H1 (cell line): ENCODE measurements at regions not wholly inside any gene's neighbourhood (a gene's known extent, or its start where the extent isn't known, plus 50 kb on each side); places are given as distances from the start of the nearest gene placed in this dataset.

ENCODE experiments used
- CTCF ChIA-PET: fragments of 300-600 bp; sonication (Branson Sonifier 250); formaldehyde crosslinking; loops from one replicate; lab custom pipeline; 2021; ENCODE audit not compliant: partially characterized antibody; lab: Charles Lee
- POLR2A ChIA-PET: fragments of 300-600 bp; sonication (Branson Sonifier 250); formaldehyde crosslinking; loops from one replicate; lab custom pipeline; 2021; ENCODE audit warnings: inconsistent platforms; ENCODE audit not compliant: partially characterized antibody; lab: Charles Lee
- DNase-seq, 2 experiments: peaks; one replicate each; pipeline versions ENCODE4 v3.0.0 to v3.0.0-alpha.2; 2010 to 2022; ENCODE audit warnings: low spot score in 2 of 2, low read depth in 1 of 2, mixed read lengths in 1 of 2
- FAIRE-seq: peaks from 2 replicates; lab custom pipeline; 2011; peaks lifted over from hg19 to GRCh38; lab: Jason Lieb, UNC
- H2AFZ ChIP-seq: 2 replicates; pipeline ENCODE4 v1.8.1; 2012; ENCODE audit warnings: low read length, inconsistent platforms
- H2AK5ac ChIP-seq: 2 replicates; pipeline ENCODE4 v1.6.1; 2013; ENCODE audit warnings: low read depth, low read length
- H2BK120ac ChIP-seq: replicated peaks from 2 replicates; pipeline ENCODE3; 2013; ENCODE audit warnings: low read depth, low read length, inconsistent platforms
- H2BK12ac ChIP-seq: 2 replicates; pipeline ENCODE4 v1.6.1; 2013; ENCODE audit warnings: low read depth, low read length
- H2BK15ac ChIP-seq: 2 replicates; pipeline ENCODE4 v1.6.1; 2013; ENCODE audit warnings: low read length
- H2BK20ac ChIP-seq: 2 replicates; pipeline ENCODE4 v1.6.1; 2013; ENCODE audit warnings: low read length
- H2BK5ac ChIP-seq: 2 replicates; pipeline ENCODE4 v1.6.1; 2013; ENCODE audit warnings: low read depth, low read length
- H3K14ac ChIP-seq: 2 replicates; pipeline ENCODE4 v1.6.1; 2013; ENCODE audit warnings: inconsistent platforms; ENCODE audit not compliant: insufficient read length
- H3K18ac ChIP-seq: 2 replicates; pipeline ENCODE4 v1.6.1; 2013; ENCODE audit warnings: low read length; ENCODE audit errors: extremely low read depth
- H3K23ac ChIP-seq: 2 replicates; pipeline ENCODE4 v1.6.1; 2013; ENCODE audit warnings: inconsistent platforms; ENCODE audit not compliant: insufficient read length
- H3K23me2 ChIP-seq: 2 replicates; pipeline ENCODE4 v1.6.1; 2013; ENCODE audit warnings: low read depth, low read length
- H3K27ac ChIP-seq: 2 replicates; pipeline ENCODE4 v1.6.1; 2011; ENCODE audit warnings: low read depth, low read length, inconsistent platforms
- H3K27me3 ChIP-seq, 4 experiments: replicated peaks in 1 of 4; 1 replicate in 1 of 4; 2 replicates in 3 of 4; pipeline versions ENCODE4 v1.6.1 to v1.8.1; 2011 to 2013; ENCODE audit warnings: low read length in 3 of 4, mild to moderate bottlenecking in 3 of 4, inconsistent platforms in 2 of 4, mixed read lengths in 2 of 4, moderate library complexity in 1 of 4; ENCODE audit not compliant: control insufficient read depth in 3 of 4, insufficient read depth in 3 of 4; ENCODE audit errors: extremely low read depth in 1 of 4
- H3K36me3 ChIP-seq, 4 experiments: 2 replicates each; pipeline versions ENCODE4 v1.6.1 to v1.8.1; 2011 to 2013; ENCODE audit warnings: mild to moderate bottlenecking in 4 of 4, low read length in 3 of 4, moderate library complexity in 2 of 4, control low read depth in 1 of 4, inconsistent platforms in 1 of 4; ENCODE audit not compliant: insufficient read depth in 4 of 4, control insufficient read depth in 2 of 4
- H3K4ac ChIP-seq: replicated peaks from 2 replicates; pipeline ENCODE3; 2013; ENCODE audit warnings: low read length, low read depth, mixed read lengths, inconsistent platforms; ENCODE audit not compliant: insufficient read length
- H3K4me1 ChIP-seq, 4 experiments: replicated peaks in 1 of 4; 1 replicate in 1 of 4; 2 replicates in 3 of 4; pipeline versions ENCODE4 v1.6.1 to v1.8.1; 2011 to 2013; ENCODE audit warnings: low read length in 3 of 4, inconsistent platforms in 2 of 4, mixed read lengths in 1 of 4; ENCODE audit not compliant: insufficient read depth in 4 of 4, control insufficient read depth in 3 of 4
- H3K4me2 ChIP-seq, 2 experiments: 2 replicates each; pipeline versions ENCODE4 v1.6.1 to v1.8.1; 2011 to 2013; ENCODE audit warnings: low read depth in 2 of 2, low read length in 2 of 2, control low read depth in 1 of 2, inconsistent platforms in 1 of 2, mild to moderate bottlenecking in 1 of 2; ENCODE audit not compliant: insufficient read depth in 1 of 2
- H3K4me3 ChIP-seq, 4 experiments: fragments of 200-600, 300-600 bp in 1 of 4; sonication (generic), shearing (Covaris generic), sonication (Bioruptor Twin) in 1 of 4; 2 replicates each; pipeline versions ENCODE4 v1.5.1 to v1.8.1; 2011 to 2016; ENCODE audit warnings: low read length in 4 of 4, low read depth in 3 of 4, control low read depth in 2 of 4, inconsistent platforms in 2 of 4, mild to moderate bottlenecking in 2 of 4, mixed read lengths in 1 of 4, moderate library complexity in 1 of 4; ENCODE audit not compliant: insufficient read depth in 2 of 4; ENCODE audit errors: extremely low read depth in 1 of 4
- H3K56ac ChIP-seq: replicated peaks from 2 replicates; pipeline ENCODE3; 2013; ENCODE audit warnings: low read depth, mild to moderate bottlenecking, mixed read lengths, low read length, inconsistent platforms; ENCODE audit not compliant: insufficient read length
- H3K79me1 ChIP-seq: 2 replicates; pipeline ENCODE4 v1.6.1; 2013; ENCODE audit warnings: low read depth, low read length, control low read depth
- H3K79me2 ChIP-seq, 2 experiments: 2 replicates each; pipeline versions ENCODE4 v1.6.1 to v1.8.1; 2012 to 2013; ENCODE audit warnings: low read length in 2 of 2, mild to moderate bottlenecking in 2 of 2, inconsistent platforms in 1 of 2; ENCODE audit not compliant: insufficient read depth in 2 of 2, control insufficient read depth in 1 of 2
- H3K9ac ChIP-seq, 4 experiments: replicated peaks in 1 of 4; 1 replicate in 1 of 4; 2 replicates in 3 of 4; pipeline versions ENCODE4 v1.6.1 to v1.8.1; 2011 to 2013; ENCODE audit warnings: low read depth in 3 of 4, low read length in 3 of 4, control low read depth in 2 of 4, mild to moderate bottlenecking in 2 of 4, moderate library complexity in 2 of 4, inconsistent platforms in 1 of 4; ENCODE audit errors: extremely low read depth in 1 of 4
- H3K9me3 ChIP-seq, 2 experiments: 2 replicates each; pipeline versions ENCODE4 v1.6.1 to v1.8.1; 2012 to 2013; ENCODE audit warnings: mild to moderate bottlenecking in 2 of 2, moderate library complexity in 2 of 2, control low read depth in 1 of 2, inconsistent platforms in 1 of 2, low read depth in 1 of 2, low read length in 1 of 2, mixed read lengths in 1 of 2; ENCODE audit not compliant: insufficient read depth in 2 of 2
- H4K20me1 ChIP-seq, 2 experiments: replicated peaks in 1 of 2; 2 replicates each; pipeline versions ENCODE3 to v1.8.1; 2011 to 2013; ENCODE audit warnings: inconsistent platforms in 2 of 2, low read length in 2 of 2, mild to moderate bottlenecking in 1 of 2; ENCODE audit not compliant: insufficient read depth in 2 of 2, control insufficient read depth in 1 of 2
- H4K5ac ChIP-seq: 2 replicates; pipeline ENCODE4 v1.6.1; 2013; ENCODE audit warnings: low read length, low read depth, mixed read lengths, inconsistent platforms; ENCODE audit not compliant: insufficient read length
- H4K8ac ChIP-seq: 2 replicates; pipeline ENCODE4 v1.8.0; 2013; ENCODE audit warnings: mild to moderate bottlenecking, moderate library complexity, low read length, inconsistent platforms; ENCODE audit not compliant: insufficient read depth; ENCODE audit errors: extremely low read depth
- H4K91ac ChIP-seq: replicated peaks from 2 replicates; pipeline ENCODE3; 2013; ENCODE audit warnings: low read length, mixed read lengths, inconsistent platforms; ENCODE audit not compliant: insufficient read length
- CBX5 ChIP-seq: fragments of 300-800, 300-1000 bp; sonication (generic); IDR thresholded peaks from 2 replicates; pipeline ENCODE4 v1.7.1; 2016; ENCODE audit warnings: antibody characterized with exemption, low read length, low read depth
- CBX8 ChIP-seq: fragments of 300-800, 300-1000 bp; sonication (generic); IDR thresholded peaks from 2 replicates; pipeline ENCODE4 v1.7.1; 2016; ENCODE audit warnings: low read depth, low read length, borderline replicate concordance
- CTBP2 ChIP-seq: IDR thresholded peaks from 2 replicates; pipeline ENCODE4 v1.7.0; 2011; ENCODE audit warnings: borderline replicate concordance, mild to moderate bottlenecking, moderate library complexity, mixed read lengths, low read length; ENCODE audit not compliant: insufficient read depth, insufficient read length
- HDAC6 ChIP-seq: IDR thresholded peaks from one replicate; pipeline ENCODE4 v1.7.1; 2012; ENCODE audit warnings: low read depth, mild to moderate bottlenecking, inconsistent platforms, low read length, moderate library complexity
- JUND ChIP-seq: IDR thresholded peaks from 2 replicates; pipeline ENCODE4 v1.6.1; 2011; ENCODE audit warnings: mild to moderate bottlenecking, improper control_type of control experiment, low read length
- MAFK ChIP-seq: IDR thresholded peaks from 2 replicates; pipeline ENCODE4 v1.6.1; 2012; ENCODE audit warnings: low read depth, mild to moderate bottlenecking, improper control_type of control experiment, low read length
- NANOG ChIP-seq: IDR thresholded peaks from 2 replicates; pipeline ENCODE4 v1.6.1; 2011; ENCODE audit warnings: low read length, low read depth, mild to moderate bottlenecking, inconsistent platforms; ENCODE audit not compliant: insufficient read depth, poor library complexity, severe bottlenecking
- RFX5 ChIP-seq: IDR thresholded peaks from 2 replicates; pipeline ENCODE4 v1.6.1; 2011; ENCODE audit warnings: low read depth, low read length, improper control_type of control experiment, borderline replicate concordance
- SIRT6 ChIP-seq: IDR thresholded peaks from one replicate; pipeline ENCODE4 v1.7.1; 2012; ENCODE audit warnings: low read length, inconsistent platforms
- SIX5 ChIP-seq: IDR thresholded peaks from 2 replicates; pipeline ENCODE4 v1.6.1; 2011; ENCODE audit warnings: mild to moderate bottlenecking, low read depth, low read length
- SP2 ChIP-seq: IDR thresholded peaks from 2 replicates; pipeline ENCODE4 v1.6.1; 2012; ENCODE audit warnings: mild to moderate bottlenecking, low read length, inconsistent platforms
- SRF ChIP-seq: IDR thresholded peaks from 2 replicates; pipeline ENCODE4 v1.6.1; 2011; ENCODE audit warnings: mild to moderate bottlenecking, low read depth, low read length, moderate library complexity
- WGBS, 2 experiments: shearing (Covaris generic) in 1 of 2; methylation state at CpG; one replicate each; pipeline versions ENCODE4 v1.1.6 to v1.1.7; 2013 to 2015; ENCODE audit warnings: low lambda C conversion rate in 2 of 2, mixed read lengths in 2 of 2, inconsistent platforms in 1 of 2, low coverage in 1 of 2, missing lambda C conversion rate in 1 of 2; ENCODE audit not compliant: insufficient replicate concordance in 2 of 2, insufficient coverage in 1 of 2, insufficient read length in 1 of 2; ENCODE audit errors: extremely low coverage in 1 of 2, missing lambda C conversion rate in 1 of 2; 5-methylcytosine and 5-hydroxymethylcytosine counted together
- TF ChIP-seq, protein P1 (sequence below): IDR thresholded peaks from 2 replicates; pipeline ENCODE4 v1.6.1; 2012; ENCODE audit warnings: low read length, inconsistent platforms

DNA sequence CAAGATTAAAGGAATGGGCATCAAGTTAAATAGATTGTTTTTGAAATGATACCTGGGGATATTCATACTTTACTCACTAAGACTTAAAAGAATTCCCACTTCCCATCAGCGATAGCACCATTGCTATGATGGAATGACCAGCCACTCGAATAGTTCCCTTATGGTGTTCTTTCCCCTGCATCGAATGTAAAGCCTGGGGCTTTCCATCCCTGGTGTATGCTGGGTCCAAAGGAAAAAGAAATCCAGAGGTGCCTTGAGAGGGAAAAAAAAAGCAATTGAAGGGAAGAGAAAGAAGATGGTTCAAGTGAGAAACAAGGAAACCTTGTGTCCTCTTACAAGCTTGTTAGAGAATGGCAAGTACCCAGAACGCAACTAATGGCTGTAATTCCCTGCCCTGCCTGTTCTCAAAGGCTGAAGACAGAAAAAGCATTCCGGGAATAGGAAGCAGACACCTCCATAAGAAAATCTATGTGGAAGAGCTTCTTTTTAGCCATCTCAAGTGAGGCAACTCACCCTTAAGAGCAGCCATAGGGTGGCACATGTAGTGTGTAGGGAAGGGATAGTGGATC is 351.1 kb upstream of the DAB2 start:
- Histone ChIP-seq H3K14ac (no peak overlapping the region), H3K56ac (no peak overlapping the region), H4K5ac (no peak overlapping the region), H3K27me3 (no peaks in the 10 kb centered on the region), H2BK5ac (no peak overlapping the region), H3K79me2 (no peaks in the 10 kb centered on the region), H3K36me3 (no peaks in the 10 kb centered on the region), H3K23ac (no peak overlapping the region), H3K18ac (no peak overlapping the region), H2AFZ (0 out of 2 replicates have a peak overlapping the region, but pooled peaks have one; percentile 81), H4K20me1 (no peaks in the 10 kb centered on the region), H3K4ac (no peak overlapping the region), H2BK15ac (no peak overlapping the region), H3K27ac (no peak overlapping the region), H2BK12ac (no peak overlapping the region), H3K4me2 (no peak overlapping the region), H3K79me1 (no peaks in the 10 kb centered on the region), H3K23me2 (no peaks in the 10 kb centered on the region), H3K4me3 (no peak overlapping the region), H2BK120ac (no peak overlapping the region), H4K8ac (no peak overlapping the region), H4K91ac (no peak overlapping the region), H2BK20ac (no peak overlapping the region), H3K9ac (no peak overlapping the region), H3K9me3 (no peaks in the 10 kb centered on the region), H3K4me1 (peaks cover 0 to 6% (median under 1%) of the 10 kb centered on the region in 4 experiments; a peak in 1 of 7 replicates), H2AK5ac (no peak overlapping the region)
- ChIA-PET POLR2A (no interaction called here), CTCF (no interaction called here)
- WGBS, 2 experiments: 94% methylated on average over 5 of the region's 5 CpGs; no CpG with 5 or more reads in 1 of the 2 experiments
- no peak for DNase-seq
- FAIRE-seq: no peak
- TF ChIP-seq SIRT6 (no peak), NANOG (no peak), CBX8 (no peak), CTBP2 (no peak), MAFK (no peak), HDAC6 (no peak), JUND (no peak), SIX5 (no peak), SRF (no peak), CBX5 (no peak), SP2 (no peak), RFX5 (no peak)
- TF ChIP-seq, protein P1, sequence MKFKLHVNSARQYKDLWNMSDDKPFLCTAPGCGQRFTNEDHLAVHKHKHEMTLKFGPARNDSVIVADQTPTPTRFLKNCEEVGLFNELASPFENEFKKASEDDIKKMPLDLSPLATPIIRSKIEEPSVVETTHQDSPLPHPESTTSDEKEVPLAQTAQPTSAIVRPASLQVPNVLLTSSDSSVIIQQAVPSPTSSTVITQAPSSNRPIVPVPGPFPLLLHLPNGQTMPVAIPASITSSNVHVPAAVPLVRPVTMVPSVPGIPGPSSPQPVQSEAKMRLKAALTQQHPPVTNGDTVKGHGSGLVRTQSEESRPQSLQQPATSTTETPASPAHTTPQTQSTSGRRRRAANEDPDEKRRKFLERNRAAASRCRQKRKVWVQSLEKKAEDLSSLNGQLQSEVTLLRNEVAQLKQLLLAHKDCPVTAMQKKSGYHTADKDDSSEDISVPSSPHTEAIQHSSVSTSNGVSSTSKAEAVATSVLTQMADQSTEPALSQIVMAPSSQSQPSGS: no peak
